HepG2 (cell line): ENCODE measurements at regions not wholly inside any gene's neighbourhood (a gene's known extent, or its start where the extent isn't known, plus 50 kb on each side); places are given as distances from the start of the nearest gene placed in this dataset.

Experiments used
- ATAC-seq: fragments of 200-7000 bp; cut with Tn5 transposase; 3 replicates; pipeline ENCODE4 v1.9.1; 2020; ENCODE audit warnings: mild to moderate bottlenecking, moderate library complexity
- BruUV-seq: library from RNA; stranded (reverse); fragments of 400-500 nt; replicated peaks from 2 replicates; lab custom pipeline; 2021; lab: Mats Ljungman, UMichigan
- CTCF ChIA-PET: fragments of 300-600 bp; formaldehyde crosslinking; extraction: SDS; loops from one replicate; lab custom pipeline; 2021; ENCODE audit warnings: low total read pairs, inconsistent platforms, low intra/inter-chr PET ratio; lab: Yijun Ruan, JAX
- POLR2A ChIA-PET: fragments of 350-600 bp; sonication (Branson Sonifier 250); formaldehyde crosslinking; loops from one replicate; lab custom pipeline; 2020; ENCODE audit warnings: antibody characterized with exemption, inconsistent platforms; lab: Yijun Ruan, JAX
- DNase-seq: peaks from one replicate; pipeline ENCODE4 v3.0.0-alpha.2; 2015; ENCODE audit warnings: low spot score
- FAIRE-seq: peaks from 3 replicates; lab custom pipeline; 2011; peaks lifted over from hg19 to GRCh38; lab: Jason Lieb, UNC
- H2AFZ ChIP-seq: one replicate; pipeline ENCODE4 v1.6.1; 2011; ENCODE audit warnings: low read length, inconsistent platforms
- H3K27ac ChIP-seq: fragments of 300-600 bp; 3 replicates; pipeline ENCODE4 v1.8.0; 2011; ENCODE audit warnings: mixed run types, mild to moderate bottlenecking, mixed read lengths, low read length, inconsistent platforms; ENCODE audit not compliant: insufficient read depth; ENCODE audit errors: extremely low read length
- H3K27me3 ChIP-seq, 2 experiments: fragments of 200-600 bp in 1 of 2; 2 replicates in 1 of 2; 3 replicates in 1 of 2; pipeline versions ENCODE4 v1.6.0 to v1.8.0; 2011; ENCODE audit warnings: low read length in 2 of 2, mild to moderate bottlenecking in 2 of 2, moderate library complexity in 2 of 2, inconsistent platforms in 1 of 2; ENCODE audit not compliant: insufficient read depth in 2 of 2, control insufficient read depth in 1 of 2
- H3K36me3 ChIP-seq, 2 experiments: fragments of 200-600 bp in 1 of 2; replicated peaks in 1 of 2; 2 replicates in 1 of 2; 3 replicates in 1 of 2; pipeline versions ENCODE4 v1.5.1 to v1.8.0; 2011; ENCODE audit warnings: low read length in 2 of 2, inconsistent platforms in 1 of 2; ENCODE audit not compliant: insufficient read depth in 2 of 2, control insufficient read depth in 1 of 2
- H3K4me1 ChIP-seq: 2 replicates; pipeline ENCODE4 v1.5.1; 2012; ENCODE audit warnings: low read length, inconsistent platforms; ENCODE audit not compliant: insufficient read depth
- H3K4me2 ChIP-seq: 2 replicates; pipeline ENCODE4 v1.6.0; 2011; ENCODE audit warnings: low read depth, low read length, inconsistent platforms
- H3K4me3 ChIP-seq, 3 experiments: fragments of 200-600 bp in 1 of 3; sonication (generic), shearing (Covaris generic) in 1 of 3; replicated peaks in 1 of 3; 2 replicates each; pipeline ENCODE4 v1.5.1; 2011 to 2016; ENCODE audit warnings: low read length in 3 of 3, inconsistent platforms in 2 of 3, low read depth in 2 of 3, mild to moderate bottlenecking in 2 of 3, control low read depth in 1 of 3, mixed read lengths in 1 of 3; ENCODE audit not compliant: insufficient read depth in 1 of 3
- H3K79me2 ChIP-seq: one replicate; pipeline ENCODE4 v1.6.1; 2011; ENCODE audit warnings: low read length, inconsistent platforms; ENCODE audit not compliant: insufficient read depth
- H3K9ac ChIP-seq: 2 replicates; pipeline ENCODE4 v1.6.0; 2011; ENCODE audit warnings: mild to moderate bottlenecking, low read depth, low read length, inconsistent platforms; ENCODE audit not compliant: insufficient read depth
- H3K9me3 ChIP-seq: 2 replicates; pipeline ENCODE4 v1.5.1; 2012; ENCODE audit warnings: mild to moderate bottlenecking, low read length
- H4K20me1 ChIP-seq: 2 replicates; pipeline ENCODE4 v1.6.0; 2011; ENCODE audit warnings: inconsistent platforms, mild to moderate bottlenecking, low read length, moderate library complexity; ENCODE audit not compliant: insufficient read depth
- GRHL1 ChIP-seq: sonication (generic); formaldehyde crosslinking; conservative IDR thresholded peaks from 2 replicates; pipeline ENCODE4 v1.8.0; 2022; ENCODE audit warnings: missing genetic modification reagents
- MBD4 ChIP-seq: IDR thresholded peaks from 2 replicates; pipeline ENCODE4 v1.6.1; 2012; ENCODE audit warnings: low read length, inconsistent platforms, borderline replicate concordance
- MBNL3 ChIP-seq: fragments of 250-450 bp; sonication (Bioruptor Pico); conservative IDR thresholded peaks from 2 replicates; pipeline ENCODE4 v1.8.0; 2022; ENCODE audit warnings: mild to moderate bottlenecking, inconsistent platforms
- PAWR ChIP-seq: sonication (generic); formaldehyde crosslinking; IDR thresholded peaks from 2 replicates; pipeline ENCODE4 v1.4.0; 2020; ENCODE audit warnings: missing genetic modification reagents, mild to moderate bottlenecking, borderline replicate concordance
- PRMT3 ChIP-seq: sonication (generic); formaldehyde crosslinking; IDR thresholded peaks from 2 replicates; pipeline ENCODE4 v1.8.1; 2022; ENCODE audit warnings: low read depth, mild to moderate bottlenecking, moderate library complexity, missing genetic modification reagents, borderline replicate concordance
- RXRA ChIP-seq: sonication (generic); formaldehyde crosslinking; IDR thresholded peaks from 2 replicates; pipeline ENCODE4 v1.5.1; 2020; ENCODE audit warnings: missing genetic modification reagents
- ZBTB3 ChIP-seq: sonication (generic); formaldehyde crosslinking; IDR thresholded peaks from 2 replicates; pipeline ENCODE4 v1.4.0; 2020; ENCODE audit warnings: low read depth, mild to moderate bottlenecking, moderate library complexity, missing genetic modification reagents, borderline replicate concordance
- ZNF101 ChIP-seq: sonication (generic); formaldehyde crosslinking; IDR thresholded peaks from 2 replicates; pipeline ENCODE4 v1.4.0; 2020; ENCODE audit warnings: mild to moderate bottlenecking, low read depth, missing genetic modification reagents, borderline replicate concordance
- ZNF143 ChIP-seq: sonication (generic); formaldehyde crosslinking; IDR thresholded peaks from 2 replicates; pipeline ENCODE4 v1.4.0; 2020; ENCODE audit warnings: missing genetic modification reagents
- ZNF251 ChIP-seq: sonication (generic); formaldehyde crosslinking; IDR thresholded peaks from 2 replicates; pipeline ENCODE4 v1.9.0; 2021; ENCODE audit warnings: mild to moderate bottlenecking, missing genetic modification reagents
- ZNF879 ChIP-seq: sonication (generic); formaldehyde crosslinking; IDR thresholded peaks from 2 replicates; pipeline ENCODE4 v1.8.1; 2023; ENCODE audit warnings: missing genetic modification reagents
- WGBS: methylation state at CpG from one replicate; pipeline ENCODE4 v1.1.6; 2017; ENCODE audit warnings: low lambda C conversion rate; 5-methylcytosine and 5-hydroxymethylcytosine counted together
- in situ Hi-C: cut with HindIII; loops from 2 replicates; pipeline ENCODE4 v1.10.0; 2017; ENCODE audit warnings: low pct_unique_long_range_greater_than_20kb; ENCODE audit not compliant: extremely low pct_ligation_motif_present
- intact Hi-C: fragments of 100-400 bp; cut with micrococcal nuclease; formaldehyde crosslinking; loops from one replicate; pipeline ENCODE4 v1.10.0; 2022; ENCODE audit not compliant: unreplicated experiment
- TF ChIP-seq, protein P1 (sequence below): sonication (generic); formaldehyde crosslinking; IDR thresholded peaks from 2 replicates; pipeline ENCODE4 v1.4.0; 2020; ENCODE audit warnings: missing genetic modification reagents, borderline replicate concordance
- TF ChIP-seq, protein P2 (sequence below): IDR thresholded peaks from 2 replicates; pipeline ENCODE4 v1.6.1; 2016; ENCODE audit warnings: missing genetic modification reagents, missing compliant biosample characterization

DNA sequence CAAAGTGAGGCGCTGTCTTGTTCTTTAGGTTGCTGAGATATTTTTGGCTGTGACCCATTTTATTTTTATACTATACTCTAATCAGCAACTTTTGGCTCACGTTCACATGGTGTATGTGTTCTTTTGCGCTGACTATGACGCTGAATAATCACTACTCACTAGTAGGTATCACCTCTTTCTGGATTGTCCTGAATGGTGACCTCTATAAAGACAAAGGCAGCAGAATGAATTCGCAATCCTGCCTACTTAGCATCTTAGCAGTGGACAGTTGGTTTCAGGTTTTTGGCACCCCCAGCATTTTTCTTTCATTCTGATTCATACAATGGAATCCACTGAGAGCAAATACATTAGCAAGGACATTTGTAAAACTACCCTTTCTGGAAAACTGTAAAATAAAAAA, 351.3 kb downstream of the JRKL start:
- H3K4me3 ChIP-seq: no peak overlapping the region
- no peaks in the 10 kb centered on the region for H3K79me2 ChIP-seq
- TF ChIP-seq PRMT3 (CRISPR knock-in tag): no peak
- TF ChIP-seq ZNF143 (CRISPR knock-in tag): no peak
- TF ChIP-seq ZBTB3: no peak
- H3K36me3 ChIP-seq: no peaks in the 10 kb centered on the region
- ChIA-PET CTCF (no interaction called here), POLR2A (no interaction called here)
- H4K20me1 ChIP-seq: no peaks in the 10 kb centered on the region
- H3K4me1 ChIP-seq: no peaks in the 10 kb centered on the region
- WGBS: 4% methylated on average over 5 of the region's 5 CpGs
- no peak overlapping the region for H3K9ac ChIP-seq
- no peak overlapping the region for H3K4me2 ChIP-seq
- no peak overlapping the region for H3K27ac ChIP-seq
- DNase-seq: no peak
- no peaks in the 10 kb centered on the region for H3K9me3 ChIP-seq
- ATAC-seq: no peak
- no peak overlapping the region for H2AFZ ChIP-seq
- FAIRE-seq: no peak
- in situ Hi-C loops: no loop called here
- BruUV-seq: no TSS peak
- no peaks in the 10 kb centered on the region for H3K27me3 ChIP-seq
- intact Hi-C loops: no loop called here

- BruUV-seq: no TSS peak
- DNase-seq (no peak), FAIRE-seq (no peak), ATAC-seq (no peak)
- ChIA-PET POLR2A (no interaction called here), CTCF (no interaction called here)
- no peaks in the 10 kb centered on the region for H3K36me3 ChIP-seq
- 3% methylated on average over 1 of the region's 1 CpG for WGBS
- intact Hi-C loops: no loop called here
- no peaks in the 10 kb centered on the region for H3K79me2 ChIP-seq
- H3K27ac ChIP-seq: no peak overlapping the region
- no peak overlapping the region for H2AFZ ChIP-seq
- H3K4me1 ChIP-seq: no peaks in the 10 kb centered on the region
- no peak overlapping the region for H3K9ac ChIP-seq
- H3K4me2 ChIP-seq: no peak overlapping the region
- no peaks in the 10 kb centered on the region for H4K20me1 ChIP-seq
- in situ Hi-C loops: no loop called here
- no peak overlapping the region for H3K4me3 ChIP-seq
- H3K27me3 ChIP-seq: no peaks in the 10 kb centered on the region
- H3K9me3 ChIP-seq: no peaks in the 10 kb centered on the region
- no peak for TF ChIP-seq RXRA
- TF ChIP-seq ZNF101 (CRISPR knock-in tag): no peak
- no peak for TF ChIP-seq MBNL3 (CRISPR knock-in tag)
- TF ChIP-seq PAWR (CRISPR knock-in tag): no peak
- TF ChIP-seq, protein P1, sequence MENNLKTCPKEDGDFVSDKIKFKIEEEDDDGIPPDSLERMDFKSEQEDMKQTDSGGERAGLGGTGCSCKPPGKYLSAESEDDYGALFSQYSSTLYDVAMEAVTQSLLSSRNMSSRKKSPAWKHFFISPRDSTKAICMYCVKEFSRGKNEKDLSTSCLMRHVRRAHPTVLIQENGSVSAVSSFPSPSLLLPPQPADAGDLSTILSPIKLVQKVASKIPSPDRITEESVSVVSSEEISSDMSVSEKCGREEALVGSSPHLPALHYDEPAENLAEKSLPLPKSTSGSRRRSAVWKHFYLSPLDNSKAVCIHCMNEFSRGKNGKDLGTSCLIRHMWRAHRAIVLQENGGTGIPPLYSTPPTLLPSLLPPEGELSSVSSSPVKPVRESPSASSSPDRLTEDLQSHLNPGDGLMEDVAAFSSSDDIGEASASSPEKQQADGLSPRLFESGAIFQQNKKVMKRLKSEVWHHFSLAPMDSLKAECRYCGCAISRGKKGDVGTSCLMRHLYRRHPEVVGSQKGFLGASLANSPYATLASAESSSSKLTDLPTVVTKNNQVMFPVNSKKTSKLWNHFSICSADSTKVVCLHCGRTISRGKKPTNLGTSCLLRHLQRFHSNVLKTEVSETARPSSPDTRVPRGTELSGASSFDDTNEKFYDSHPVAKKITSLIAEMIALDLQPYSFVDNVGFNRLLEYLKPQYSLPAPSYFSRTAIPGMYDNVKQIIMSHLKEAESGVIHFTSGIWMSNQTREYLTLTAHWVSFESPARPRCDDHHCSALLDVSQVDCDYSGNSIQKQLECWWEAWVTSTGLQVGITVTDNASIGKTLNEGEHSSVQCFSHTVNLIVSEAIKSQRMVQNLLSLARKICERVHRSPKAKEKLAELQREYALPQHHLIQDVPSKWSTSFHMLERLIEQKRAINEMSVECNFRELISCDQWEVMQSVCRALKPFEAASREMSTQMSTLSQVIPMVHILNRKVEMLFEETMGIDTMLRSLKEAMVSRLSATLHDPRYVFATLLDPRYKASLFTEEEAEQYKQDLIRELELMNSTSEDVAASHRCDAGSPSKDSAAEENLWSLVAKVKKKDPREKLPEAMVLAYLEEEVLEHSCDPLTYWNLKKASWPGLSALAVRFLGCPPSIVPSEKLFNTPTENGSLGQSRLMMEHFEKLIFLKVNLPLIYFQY (CRISPR knock-in tag): no peak
- TF ChIP-seq, protein P2, sequence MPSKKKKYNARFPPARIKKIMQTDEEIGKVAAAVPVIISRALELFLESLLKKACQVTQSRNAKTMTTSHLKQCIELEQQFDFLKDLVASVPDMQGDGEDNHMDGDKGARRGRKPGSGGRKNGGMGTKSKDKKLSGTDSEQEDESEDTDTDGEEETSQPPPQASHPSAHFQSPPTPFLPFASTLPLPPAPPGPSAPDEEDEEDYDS: no peak
- TF ChIP-seq MBD4: no peak
- no peak for TF ChIP-seq ZNF879 (CRISPR knock-in tag)
- TF ChIP-seq GRHL1 (CRISPR knock-in tag): no peak
- TF ChIP-seq ZNF251: no peak
Observed at GRCh38 chr11:96744697-96745096, 354.9 kb downstream of the JRKL start.
